ENCODE measurements at regions not wholly inside any gene's neighbourhood (a gene's known extent, or its start where the extent isn't known, plus 50 kb on each side); places are given as distances from the start of the nearest gene placed in this dataset.
A peak's percentile ranks its signal among the peaks of the same experiment; 100 is the strongest.

GRCh38 chr5:16013334-16014065 lies 166.1 kb downstream of the MARCHF11 start:
- DNase-seq: no peak

DNA sequence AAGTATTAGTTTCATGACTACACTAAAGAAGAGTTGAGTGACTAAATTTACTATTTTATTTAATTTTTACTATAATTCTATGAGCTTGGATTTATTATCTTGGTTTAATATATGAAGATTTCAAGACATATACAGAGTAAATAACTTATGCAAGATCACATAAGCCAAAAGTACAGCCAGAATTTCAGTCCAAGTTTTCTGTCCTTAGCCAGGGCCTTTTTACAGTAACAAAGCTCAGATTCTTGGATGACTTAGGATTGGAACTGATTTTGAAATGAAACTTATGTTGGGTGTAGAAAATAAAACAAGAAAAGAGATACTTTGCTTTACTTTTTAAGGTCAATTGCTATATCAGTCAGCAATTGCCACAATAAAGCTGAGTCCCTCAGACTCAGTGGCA lies 170.3 kb downstream of the MARCHF11 start:
- DNase-seq: no peak

DNA sequence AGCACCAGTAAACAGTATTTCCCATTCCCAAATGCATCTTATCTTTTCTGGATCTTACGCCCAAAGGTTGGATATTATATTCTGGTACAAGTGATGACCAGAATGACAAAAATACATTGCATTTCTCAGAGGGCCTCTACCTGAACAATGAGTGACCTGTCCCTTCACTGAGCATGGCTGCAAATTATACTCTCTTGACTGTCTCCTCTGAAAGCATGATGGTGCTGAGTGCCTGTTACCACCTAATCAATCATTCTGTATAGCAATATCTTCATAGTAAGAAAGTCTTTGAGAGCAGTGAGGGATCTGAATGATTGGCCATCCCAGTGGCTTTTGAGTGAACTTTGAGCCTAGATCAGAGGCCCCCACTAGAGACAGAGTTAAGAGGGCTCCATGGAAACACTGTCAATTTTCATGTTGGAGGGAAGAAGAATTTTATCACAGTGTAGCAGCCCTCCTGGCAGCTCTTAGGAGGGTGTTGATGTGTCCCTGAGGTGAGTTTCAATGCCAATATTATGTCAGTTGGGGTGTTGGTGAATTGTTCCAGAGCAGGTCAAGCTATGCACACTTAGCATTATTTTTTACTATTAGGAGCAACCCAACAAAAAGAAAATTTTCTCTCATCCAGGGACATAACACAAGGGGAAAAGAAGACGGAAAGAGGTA lies 171.7 kb downstream of the MARCHF11 start:
- no peak for DNase-seq

GRCh38 chr5:16005225-16005624 lies 174.4 kb downstream of the MARCHF11 start:
- DNase-seq: no peak

DNA sequence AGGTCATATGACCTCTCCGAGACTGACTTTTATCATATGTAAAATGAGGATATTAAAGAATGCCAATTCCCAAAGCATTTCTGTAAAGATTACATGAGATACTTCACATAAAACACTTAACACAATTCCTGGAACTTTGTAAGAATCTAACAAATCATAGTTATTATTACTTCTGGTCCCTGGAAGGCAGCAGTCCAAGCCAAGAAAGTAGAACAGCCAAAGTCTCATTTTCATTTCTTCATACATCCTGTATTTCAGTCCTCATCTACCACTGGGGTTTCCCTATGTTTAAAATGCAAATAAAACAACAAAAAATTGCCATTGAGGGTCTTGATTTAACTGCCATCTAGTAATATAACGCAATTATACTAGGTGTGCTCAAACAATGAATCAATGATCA lies 179.5 kb downstream of the MARCHF11 start:
- no peak for DNase-seq

GRCh38 chr5:15995341-15996052 lies 184.1 kb downstream of the MARCHF11 start:
- DNase-seq: peak; percentile 20

DNA sequence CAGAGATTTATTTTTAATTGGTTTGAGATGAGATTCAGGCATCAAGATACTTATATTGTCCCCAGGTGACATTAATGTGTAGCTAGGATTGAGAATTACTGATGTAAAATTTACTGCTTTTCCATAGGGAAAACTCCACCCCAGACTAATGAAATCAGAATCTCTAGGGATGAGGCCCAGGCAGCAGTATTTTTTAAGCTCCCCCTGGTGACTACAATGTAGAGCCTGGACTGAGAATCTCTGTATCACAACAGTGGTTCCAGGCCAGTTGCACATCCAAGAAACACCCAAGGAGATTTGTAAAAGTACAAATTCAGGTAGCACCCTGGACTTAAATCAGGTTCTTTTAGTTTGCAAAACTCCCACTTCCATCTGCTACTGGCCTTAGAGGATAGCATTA lies 185.7 kb downstream of the MARCHF11 start:
- DNase-seq: no peak

DNA sequence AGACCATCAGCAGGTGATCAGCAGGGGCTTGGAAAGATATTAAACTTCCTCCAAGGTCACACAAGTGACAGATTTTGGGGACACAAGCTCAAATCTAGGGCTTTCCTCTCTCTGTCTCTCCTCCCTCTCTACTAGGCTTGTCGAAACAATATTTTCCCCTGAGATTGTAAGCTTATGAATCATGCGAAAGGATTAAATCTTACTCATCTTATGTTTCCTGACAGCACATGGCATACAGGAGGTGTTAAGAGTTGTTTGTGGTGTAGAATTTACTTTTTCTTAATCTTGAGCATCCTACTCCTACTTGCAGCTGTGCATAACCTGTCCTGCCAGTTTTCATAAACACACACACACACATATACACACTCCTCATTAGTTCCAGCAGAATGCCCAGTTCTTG lies 186.3 kb downstream of the MARCHF11 start:
- no peak for DNase-seq

GRCh38 chr5:15992918-15993317 lies 186.7 kb downstream of the MARCHF11 start:
- DNase-seq: no peak

- no peak for DNase-seq
Observed at GRCh38 chr5:15991586-15991985, 188.0 kb downstream of the MARCHF11 start.

All from amniotic stem cell (primary cell).